Peyer's patch (tissue), 4 donors: ENCODE measurements at regions not wholly inside any gene's neighbourhood (a gene's known extent, or its start where the extent isn't known, plus 50 kb on each side); places are given as distances from the start of the nearest gene placed in this dataset.

Experiments used
- DNase-seq, 3 donors: peaks; one replicate each; pipeline ENCODE4 v3.0.0-alpha.2; 2017 to 2019
- H3K27ac ChIP-seq, 4 donors: fragments of 200-600 bp; sonication (generic); one replicate each; pipeline ENCODE4 v1.5.1; 2016 to 2019
- H3K27me3 ChIP-seq, 2 donors: fragments of 200-600 bp; sonication (generic); one replicate each; pipeline ENCODE4 v1.5.1; 2019
- H3K36me3 ChIP-seq, 3 donors: fragments of 200-600 bp; sonication (generic); one replicate each; pipeline ENCODE4 v1.5.1; 2016 to 2019
- H3K4me1 ChIP-seq, 4 donors: fragments of 200-600 bp; sonication (generic); one replicate each; pipeline ENCODE4 v1.5.1; 2016 to 2019
- H3K4me3 ChIP-seq, 4 donors: fragments of 200-600 bp; sonication (generic); 1 replicate in 3 of 4; 2 replicates in 1 of 4; pipeline ENCODE4 v1.5.1; 2016 to 2019; ENCODE audit warnings: mild to moderate bottlenecking in 1 of 4
- H3K9me3 ChIP-seq, 4 donors: fragments of 200-600 bp; sonication (generic); one replicate each; pipeline ENCODE4 v1.5.1; 2016 to 2019; ENCODE audit warnings: mild to moderate bottlenecking in 1 of 4
- CTCF ChIP-seq, 6 experiments: fragments of 450-650 bp in 4 of 6; fragments of 200-600 bp in 2 of 6; sonication (generic) in 1 of 6; IDR thresholded peaks; one replicate each; pipeline ENCODE4 v1.5.1; 2017 to 2019; ENCODE audit warnings: antibody characterized with exemption in 6 of 6, mild to moderate bottlenecking in 3 of 6, moderate library complexity in 1 of 6
- POLR2A ChIP-seq, 2 donors: fragments of 450-650 bp; IDR thresholded peaks; one replicate each; pipeline ENCODE4 v1.5.1; 2017; ENCODE audit warnings: antibody characterized with exemption in 2 of 2, mild to moderate bottlenecking in 2 of 2, moderate library complexity in 2 of 2

- H3K4me1 ChIP-seq: no peaks in the 10 kb centered on the region
- H3K9me3 ChIP-seq: no peaks in the 10 kb centered on the region
- no peaks in the 10 kb centered on the region for H3K36me3 ChIP-seq
- H3K4me3 ChIP-seq: no peak overlapping the region
- H3K27me3 ChIP-seq: no peaks in the 10 kb centered on the region
- no peak for DNase-seq
- no peak for TF ChIP-seq POLR2A (IDR thresholded peaks at IDR 0.05)
- no peak for TF ChIP-seq CTCF (IDR thresholded peaks at IDR 0.05)
- H3K27ac ChIP-seq: no peak overlapping the region
Measured at GRCh38 chr15:36365963-36366362, 213.5 kb upstream of the CDIN1 start.

- H3K27me3 ChIP-seq: no peaks in the 10 kb centered on the region
- H3K4me1 ChIP-seq: no peaks in the 10 kb centered on the region
- no peak overlapping the region for H3K27ac ChIP-seq
- H3K36me3 ChIP-seq: no peaks in the 10 kb centered on the region
- no peak for DNase-seq
- H3K9me3 ChIP-seq: no peaks in the 10 kb centered on the region
- TF ChIP-seq POLR2A (IDR thresholded peaks at IDR 0.05): no peak
- no peak for TF ChIP-seq CTCF (IDR thresholded peaks at IDR 0.05)
- H3K4me3 ChIP-seq: no peak overlapping the region
Measured at GRCh38 chr15:36370051-36370730, 209.2 kb upstream of the CDIN1 start.

GRCh38 chr15:36370731-36371112 lies 208.7 kb upstream of the CDIN1 start:
- TF ChIP-seq POLR2A (IDR thresholded peaks at IDR 0.05) (no peak), CTCF (IDR thresholded peaks at IDR 0.05) (no peak)
- Histone ChIP-seq H3K4me1 (no peaks in the 10 kb centered on the region), H3K27ac (no peak overlapping the region), H3K36me3 (no peaks in the 10 kb centered on the region), H3K27me3 (no peaks in the 10 kb centered on the region), H3K4me3 (no peak overlapping the region), H3K9me3 (no peaks in the 10 kb centered on the region)
- DNase-seq: no peak

- no peak for DNase-seq
- Histone ChIP-seq H3K27me3 (no peaks in the 10 kb centered on the region), H3K4me3 (no peak overlapping the region), H3K36me3 (no peaks in the 10 kb centered on the region), H3K27ac (no peak overlapping the region), H3K9me3 (no peaks in the 10 kb centered on the region), H3K4me1 (no peaks in the 10 kb centered on the region)
- no peak for TF ChIP-seq POLR2A (IDR thresholded peaks at IDR 0.05)
- no peak for TF ChIP-seq CTCF (IDR thresholded peaks at IDR 0.05)
Measured at GRCh38 chr15:36371509-36371908, 207.9 kb upstream of the CDIN1 start.

GRCh38 chr15:36372968-36373367 lies 206.5 kb upstream of the CDIN1 start:
- Histone ChIP-seq H3K9me3 (no peaks in the 10 kb centered on the region), H3K27me3 (no peaks in the 10 kb centered on the region), H3K27ac (no peak overlapping the region), H3K4me3 (no peak overlapping the region), H3K4me1 (no peaks in the 10 kb centered on the region), H3K36me3 (no peaks in the 10 kb centered on the region)
- DNase-seq: no peak
- TF ChIP-seq CTCF (IDR thresholded peaks at IDR 0.05): no peak
- TF ChIP-seq POLR2A (IDR thresholded peaks at IDR 0.05): no peak

GRCh38 chr15:36373550-36373949 lies 205.9 kb upstream of the CDIN1 start:
- DNase-seq: no peak

More at GRCh38 chr15:36373550-36373949, 205.9 kb upstream of the CDIN1 start:
- H3K4me1 ChIP-seq: no peaks in the 10 kb centered on the region
- no peaks in the 10 kb centered on the region for H3K27me3 ChIP-seq
- no peak overlapping the region for H3K4me3 ChIP-seq
- H3K9me3 ChIP-seq: no peaks in the 10 kb centered on the region
- H3K27ac ChIP-seq: no peak overlapping the region
- TF ChIP-seq CTCF (IDR thresholded peaks at IDR 0.05) (no peak), POLR2A (IDR thresholded peaks at IDR 0.05) (no peak)
- H3K36me3 ChIP-seq: no peaks in the 10 kb centered on the region
